ENCODE measurements at regions not wholly inside any gene's neighbourhood (a gene's known extent, or its start where the extent isn't known, plus 50 kb on each side); places are given as distances from the start of the nearest gene placed in this dataset.

DNA sequence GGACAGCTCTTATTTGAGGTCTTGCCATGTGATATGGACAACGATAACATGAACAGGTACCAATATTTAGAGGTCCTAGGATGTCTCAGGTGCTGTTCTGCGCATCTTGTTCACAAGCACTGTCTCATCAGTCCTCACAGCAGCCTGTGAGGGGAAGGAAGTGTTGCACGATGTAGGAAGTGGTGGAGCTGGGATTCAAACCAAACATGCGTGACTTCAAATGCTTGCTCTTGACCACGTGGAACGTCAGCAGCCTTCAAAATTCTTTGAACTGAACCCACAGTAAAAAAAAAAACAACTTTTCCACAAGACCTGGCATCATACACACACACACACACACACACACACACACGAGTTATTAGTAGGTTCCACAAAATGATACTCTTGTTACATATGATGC is 153.4 kb upstream of the SMAD3 start:
- TF ChIP-seq CTCF (conservative IDR thresholded peaks at IDR 0.05; ENCODE audit: low read depth, low read length): no peak
- TF ChIP-seq POLR2A (IDR thresholded peaks at IDR 0.05; ENCODE audit: low read depth, low read length): no peak
- TF ChIP-seq BHLHE40 (IDR thresholded peaks at IDR 0.05; ENCODE audit: low read depth, low read length): no peak
- no peak for TF ChIP-seq SMC3 (IDR thresholded peaks at IDR 0.05; ENCODE audit: low read depth, low read length)
- no peak for TF ChIP-seq FOS (IDR thresholded peaks at IDR 0.05; ENCODE audit: low read depth, low read length)
- no peak for TF ChIP-seq CEBPB (IDR thresholded peaks at IDR 0.05; ENCODE audit: low read depth, low read length)
- no peak for TF ChIP-seq MAFK (IDR thresholded peaks at IDR 0.05; ENCODE audit: low read depth, low read length)
- no peak for TF ChIP-seq RAD21 (IDR thresholded peaks at IDR 0.05; ENCODE audit: low read length)
- TF ChIP-seq MAZ (IDR thresholded peaks at IDR 0.05; ENCODE audit: borderline replicate concordance, low read depth, low read length): no peak
